C4-2B (cell line): ENCODE measurements at regions not wholly inside any gene's neighbourhood (a gene's known extent, or its start where the extent isn't known, plus 50 kb on each side); places are given as distances from the start of the nearest gene placed in this dataset.

Source experiments
- ZFX ChIP-seq: fragments of 450-650 bp; IDR thresholded peaks from 2 replicates; pipeline ENCODE4 v1.6.1; 2017
- TF ChIP-seq, protein P1 (sequence below): fragments of 450-650 bp; conservative IDR thresholded peaks from 2 replicates; pipeline ENCODE4 v1.5.1; 2017; ENCODE audit warnings: mild to moderate bottlenecking

DNA sequence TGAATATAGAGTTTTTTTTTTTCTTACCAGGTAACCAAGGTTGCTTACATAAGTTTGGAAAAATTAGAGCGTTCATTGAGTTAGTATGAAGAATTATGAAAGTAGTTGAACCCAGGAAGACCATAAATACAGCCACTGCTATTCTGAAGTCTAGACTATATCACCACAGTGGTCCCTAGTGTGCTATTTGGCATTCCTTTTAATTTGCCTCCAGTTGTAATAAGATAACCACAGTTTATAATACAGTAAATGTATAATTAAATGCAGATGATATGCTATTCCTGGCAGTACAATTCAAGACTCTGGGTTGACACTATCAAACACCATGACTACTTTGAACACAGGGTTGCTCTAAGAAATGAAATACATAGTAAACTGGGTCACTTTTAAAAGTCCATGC is 270.5 kb downstream of the BRINP2 start:
- TF ChIP-seq, protein P1, sequence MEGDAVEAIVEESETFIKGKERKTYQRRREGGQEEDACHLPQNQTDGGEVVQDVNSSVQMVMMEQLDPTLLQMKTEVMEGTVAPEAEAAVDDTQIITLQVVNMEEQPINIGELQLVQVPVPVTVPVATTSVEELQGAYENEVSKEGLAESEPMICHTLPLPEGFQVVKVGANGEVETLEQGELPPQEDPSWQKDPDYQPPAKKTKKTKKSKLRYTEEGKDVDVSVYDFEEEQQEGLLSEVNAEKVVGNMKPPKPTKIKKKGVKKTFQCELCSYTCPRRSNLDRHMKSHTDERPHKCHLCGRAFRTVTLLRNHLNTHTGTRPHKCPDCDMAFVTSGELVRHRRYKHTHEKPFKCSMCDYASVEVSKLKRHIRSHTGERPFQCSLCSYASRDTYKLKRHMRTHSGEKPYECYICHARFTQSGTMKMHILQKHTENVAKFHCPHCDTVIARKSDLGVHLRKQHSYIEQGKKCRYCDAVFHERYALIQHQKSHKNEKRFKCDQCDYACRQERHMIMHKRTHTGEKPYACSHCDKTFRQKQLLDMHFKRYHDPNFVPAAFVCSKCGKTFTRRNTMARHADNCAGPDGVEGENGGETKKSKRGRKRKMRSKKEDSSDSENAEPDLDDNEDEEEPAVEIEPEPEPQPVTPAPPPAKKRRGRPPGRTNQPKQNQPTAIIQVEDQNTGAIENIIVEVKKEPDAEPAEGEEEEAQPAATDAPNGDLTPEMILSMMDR: no peak
- TF ChIP-seq ZFX: no peak
